ENCODE measurements at regions not wholly inside any gene's neighbourhood (a gene's known extent, or its start where the extent isn't known, plus 50 kb on each side); places are given as distances from the start of the nearest gene placed in this dataset. TPM values are rescaled to one million over a fixed set of nuclear protein-coding genes. Genes with fewer than 3 reads are reported as not detected.

GRCh38 chr5:98982880-98983279 is 54.1 kb upstream of the CHD1 start:
- Histone ChIP-seq H3K27me3 (no peaks in the 10 kb centered on the region), H3K27ac (no peak overlapping the region), H3K36me3 (no peaks in the 10 kb centered on the region), H3K9me3 (no peaks in the 10 kb centered on the region), H3K4me1 (no peaks in the 10 kb centered on the region), H3K4me3 (no peak overlapping the region)
- intact Hi-C loops (cut with DNase I; ENCODE audit: low total_unique reads), result no loop called here
- no peak for DNase-seq
- no peak for TF ChIP-seq CTCF (IDR thresholded peaks at IDR 0.05)

Small RNA genes lying in the stretch of these regions (small RNA-seq; reads per million reads assigned to genes)
- gene MTND4LP5, result not detected
- not detected for gene RF00019
- not detected for gene RNU6-1119P
